HEK293T (cell line): ENCODE measurements at regions not wholly inside any gene's neighbourhood (a gene's known extent, or its start where the extent isn't known, plus 50 kb on each side); places are given as distances from the start of the nearest gene placed in this dataset.

Experiments used
- ARNT ChIP-seq: fragments of 450-650 bp; IDR thresholded peaks from 2 replicates; pipeline ENCODE4 v1.6.1; 2017; ENCODE audit warnings: mild to moderate bottlenecking
- TARDBP ChIP-seq: fragments of 450-650 bp; IDR thresholded peaks from 2 replicates; pipeline ENCODE4 v1.6.1; 2016

GRCh38 chr5:21678526-21678925, 1174.6 kb downstream of the CDH12 start:
- TF ChIP-seq ARNT (no peak), TARDBP (no peak)
